DND-41 (cell line): ENCODE measurements at regions not wholly inside any gene's neighbourhood (a gene's known extent, or its start where the extent isn't known, plus 50 kb on each side); places are given as distances from the start of the nearest gene placed in this dataset.

Experiments used
- ATAC-seq: fragments of 200-7000 bp; cut with Tn5 transposase; 3 replicates; pipeline ENCODE4 v1.9.1; 2021; ENCODE audit warnings: low read depth; ENCODE audit not compliant: insufficient read depth
- DNase-seq: peaks from one replicate; pipeline ENCODE4 v3.0.0-alpha.2; 2020
- H2AFZ ChIP-seq: 2 replicates; pipeline ENCODE4 v1.6.0; 2012; ENCODE audit warnings: low read depth, low read length
- H3K27ac ChIP-seq: 2 replicates; pipeline ENCODE4 v1.5.1; 2012; ENCODE audit warnings: low read length, inconsistent platforms
- H3K27me3 ChIP-seq: fragments of 200-600 bp; sonication (generic); 2 replicates; pipeline ENCODE4 v1.6.0; 2012; ENCODE audit warnings: low read length, mild to moderate bottlenecking, inconsistent platforms; ENCODE audit not compliant: insufficient read depth, poor library complexity
- H3K36me3 ChIP-seq: 2 replicates; pipeline ENCODE4 v1.5.1; 2012; ENCODE audit warnings: low read length, inconsistent platforms; ENCODE audit not compliant: insufficient read depth
- H3K4me1 ChIP-seq: 2 replicates; pipeline ENCODE4 v1.5.1; 2012; ENCODE audit warnings: mild to moderate bottlenecking, low read length; ENCODE audit not compliant: insufficient read depth
- H3K4me2 ChIP-seq: 2 replicates; pipeline ENCODE4 v1.6.0; 2012; ENCODE audit warnings: mild to moderate bottlenecking, moderate library complexity, low read length, inconsistent platforms; ENCODE audit not compliant: insufficient read depth
- H3K4me3 ChIP-seq, 2 experiments: fragments of 200-600 bp in 1 of 2; shearing (Covaris generic) in 1 of 2; 2 replicates each; pipeline ENCODE4 v1.5.1; 2012 to 2016; ENCODE audit warnings: inconsistent platforms in 2 of 2, low read length in 2 of 2, mild to moderate bottlenecking in 2 of 2, low read depth in 1 of 2, moderate library complexity in 1 of 2
- H3K79me2 ChIP-seq: 2 replicates; pipeline ENCODE4 v1.6.0; 2012; ENCODE audit warnings: low read length, inconsistent platforms; ENCODE audit not compliant: insufficient read depth
- H3K9ac ChIP-seq: 2 replicates; pipeline ENCODE4 v1.6.0; 2012; ENCODE audit warnings: low read depth, mild to moderate bottlenecking, inconsistent platforms, low read length, moderate library complexity
- H3K9me3 ChIP-seq: 2 replicates; pipeline ENCODE4 v1.5.1; 2012; ENCODE audit warnings: low read length, moderate library complexity, mild to moderate bottlenecking, inconsistent platforms; ENCODE audit not compliant: insufficient read depth, severe bottlenecking
- H4K20me1 ChIP-seq: 2 replicates; pipeline ENCODE4 v1.6.0; 2012; ENCODE audit warnings: low read length; ENCODE audit not compliant: insufficient read depth
- CTCF ChIP-seq: IDR thresholded peaks from 2 replicates; pipeline ENCODE4 v1.5.1; 2012; ENCODE audit warnings: borderline replicate concordance, low read length, moderate library complexity, mild to moderate bottlenecking; ENCODE audit not compliant: poor library complexity, severe bottlenecking; ENCODE audit errors: extremely low read depth
- EZH2 ChIP-seq: IDR thresholded peaks from 3 replicates; pipeline ENCODE4 v1.6.1; 2012; ENCODE audit warnings: borderline replicate concordance, low read depth, mild to moderate bottlenecking, moderate library complexity, low read length, inconsistent platforms; ENCODE audit not compliant: severe bottlenecking

GRCh38 chr1:116851846-116852245 is 57.9 kb upstream of the PTGFRN start:
- no peak overlapping the region for H3K4me3 ChIP-seq
- H2AFZ ChIP-seq, result no peak overlapping the region
- H3K27ac ChIP-seq, result no peak overlapping the region
- ATAC-seq, result no peak
- H4K20me1 ChIP-seq, result no peaks in the 10 kb centered on the region
- no peaks in the 10 kb centered on the region for H3K27me3 ChIP-seq
- no peak for DNase-seq
- TF ChIP-seq EZH2 (no peak), CTCF (no peak)
- H3K79me2 ChIP-seq, result no peaks in the 10 kb centered on the region
- H3K36me3 ChIP-seq, result no peaks in the 10 kb centered on the region
- 0 out of 2 replicates have a peak, but pooled peaks cover 3% of the 10 kb centered on the region for H3K4me1 ChIP-seq
- H3K9ac ChIP-seq, result no peak overlapping the region
- no peaks in the 10 kb centered on the region for H3K9me3 ChIP-seq
- no peak overlapping the region for H3K4me2 ChIP-seq

GRCh38 chr1:116852367-116852766 is 57.3 kb upstream of the PTGFRN start:
- H3K27ac ChIP-seq, result no peak overlapping the region
- H3K4me3 ChIP-seq, result no peak overlapping the region
- no peaks in the 10 kb centered on the region for H3K79me2 ChIP-seq
- no peak overlapping the region for H3K4me2 ChIP-seq
- H3K27me3 ChIP-seq, result no peaks in the 10 kb centered on the region
- H4K20me1 ChIP-seq, result no peaks in the 10 kb centered on the region
- TF ChIP-seq EZH2 (no peak), CTCF (no peak)
- H3K9me3 ChIP-seq, result no peaks in the 10 kb centered on the region
- no peak overlapping the region for H3K9ac ChIP-seq
- no peak for DNase-seq
- no peak overlapping the region for H2AFZ ChIP-seq
- ATAC-seq, result no peak
- H3K4me1 ChIP-seq, result 0 out of 2 replicates have a peak, but pooled peaks cover 3% of the 10 kb centered on the region
- no peaks in the 10 kb centered on the region for H3K36me3 ChIP-seq

GRCh38 chr1:116852910-116853309 is 56.8 kb upstream of the PTGFRN start:
- no peaks in the 10 kb centered on the region for H3K36me3 ChIP-seq
- no peaks in the 10 kb centered on the region for H3K9me3 ChIP-seq
- H3K4me3 ChIP-seq, result no peak overlapping the region
- no peak overlapping the region for H3K27ac ChIP-seq
- ATAC-seq, result no peak
- no peak for DNase-seq
- H2AFZ ChIP-seq, result no peak overlapping the region
- TF ChIP-seq CTCF (no peak), EZH2 (no peak)
- H3K9ac ChIP-seq, result no peak overlapping the region
- H3K27me3 ChIP-seq, result no peaks in the 10 kb centered on the region
- 0 out of 2 replicates have a peak, but pooled peaks cover 3% of the 10 kb centered on the region for H3K4me1 ChIP-seq
- H3K79me2 ChIP-seq, result no peaks in the 10 kb centered on the region
- H4K20me1 ChIP-seq, result no peaks in the 10 kb centered on the region
- H3K4me2 ChIP-seq, result no peak overlapping the region
